ENCODE measurements at regions not wholly inside any gene's neighbourhood (a gene's known extent, or its start where the extent isn't known, plus 50 kb on each side); places are given as distances from the start of the nearest gene placed in this dataset.

GRCh38 chr5:61245936-61246335, 83.7 kb upstream of the SMIM15 start:
- H3K27me3 ChIP-seq, result no peaks in the 10 kb centered on the region
- H3K9me3 ChIP-seq, result peaks cover 0 to 12% of the 10 kb centered on the region in 2 donors
- DNase-seq (ENCODE audit: low spot score), result no peak
- H3K4me1 ChIP-seq, result no peaks in the 10 kb centered on the region
- no peak for TF ChIP-seq CTCF (IDR thresholded peaks at IDR 0.05)
- H3K36me3 ChIP-seq, result no peaks in the 10 kb centered on the region
- H3K4me3 ChIP-seq, result no peak overlapping the region
- H3K27ac ChIP-seq, result no peak overlapping the region

DNA sequence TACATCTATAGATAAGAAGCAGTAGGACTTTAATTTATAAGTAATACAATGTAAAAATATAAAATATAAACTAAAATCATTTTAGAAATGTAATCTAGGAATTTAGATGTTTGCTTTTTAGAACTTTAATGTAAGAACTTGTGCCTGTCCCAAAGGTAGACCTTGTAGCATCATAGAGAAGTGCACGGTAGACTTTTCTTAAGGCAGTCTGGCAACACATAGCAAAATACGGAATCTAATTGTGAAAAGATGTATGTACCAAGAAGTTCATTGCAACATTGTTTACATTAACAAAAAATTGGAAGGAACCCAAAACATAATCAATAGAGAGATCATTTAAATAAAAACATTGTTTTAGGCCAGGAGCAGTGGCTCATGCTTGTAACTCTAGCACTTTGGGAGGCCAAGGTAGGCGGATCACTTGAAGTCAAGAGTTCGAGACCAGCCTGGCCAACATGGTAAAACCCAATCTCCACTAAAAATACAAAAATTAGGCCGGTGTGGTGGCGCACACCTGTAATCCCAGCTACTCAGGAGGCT, 84.6 kb upstream of the SMIM15 start:
- H3K36me3 ChIP-seq, result no peaks in the 10 kb centered on the region

GRCh38 chr5:61251874-61252642, 80.0 kb upstream of the ZSWIM6 start:
- Histone ChIP-seq H3K4me1 (no peaks in the 10 kb centered on the region), H3K36me3 (no peaks in the 10 kb centered on the region), H3K9me3 (peaks cover 0 to 12% of the 10 kb centered on the region in 2 donors), H3K4me3 (no peak overlapping the region), H3K27me3 (no peaks in the 10 kb centered on the region), H3K27ac (no peak overlapping the region)
- DNase-seq (ENCODE audit: low spot score), result no peak
- TF ChIP-seq CTCF (IDR thresholded peaks at IDR 0.05), result no peak

More for the DNA sequence above, 84.6 kb upstream of the SMIM15 start:
- H3K9me3 ChIP-seq, result peaks cover 0 to 12% of the 10 kb centered on the region in 2 donors
- H3K4me1 ChIP-seq, result no peaks in the 10 kb centered on the region
- no peak overlapping the region for H3K4me3 ChIP-seq
- H3K27ac ChIP-seq, result no peak overlapping the region
- no peak for TF ChIP-seq CTCF (IDR thresholded peaks at IDR 0.05)
- no peak for DNase-seq (ENCODE audit: low spot score)
- no peaks in the 10 kb centered on the region for H3K27me3 ChIP-seq

DNA sequence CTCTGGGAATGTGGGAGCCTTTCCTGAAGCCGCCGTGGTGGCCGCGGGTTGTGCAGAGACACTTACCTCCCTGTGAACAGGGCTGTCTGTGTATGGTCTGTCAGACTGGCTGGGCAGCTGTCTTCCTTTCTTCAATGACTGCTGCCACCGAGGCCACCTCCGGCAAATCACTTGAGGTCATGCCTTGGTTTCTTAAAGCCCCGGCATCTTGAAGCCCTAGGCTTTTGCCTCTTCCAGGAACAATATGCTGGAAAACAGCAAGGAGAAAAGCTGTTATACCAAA, 79.5 kb upstream of the ZSWIM6 start:
- DNase-seq (ENCODE audit: low spot score), result no peak
- H3K27ac ChIP-seq, result no peak overlapping the region
- H3K4me1 ChIP-seq, result no peaks in the 10 kb centered on the region
- no peak overlapping the region for H3K4me3 ChIP-seq
- no peaks in the 10 kb centered on the region for H3K27me3 ChIP-seq
- H3K9me3 ChIP-seq, result peaks cover 0 to 12% of the 10 kb centered on the region in 2 donors
- H3K36me3 ChIP-seq, result no peaks in the 10 kb centered on the region
- TF ChIP-seq CTCF (IDR thresholded peaks at IDR 0.05), result no peak

GRCh38 chr5:61253547-61253946, 78.5 kb upstream of the ZSWIM6 start:
- no peaks in the 10 kb centered on the region for H3K4me1 ChIP-seq
- no peak overlapping the region for H3K27ac ChIP-seq
- H3K4me3 ChIP-seq, result no peak overlapping the region
- no peaks in the 10 kb centered on the region for H3K27me3 ChIP-seq
- H3K36me3 ChIP-seq, result no peaks in the 10 kb centered on the region
- TF ChIP-seq CTCF (IDR thresholded peaks at IDR 0.05), result no peak
- H3K9me3 ChIP-seq, result peaks cover 0 to 11% of the 10 kb centered on the region in 2 donors
- DNase-seq (ENCODE audit: low spot score), result no peak

All from right atrium auricular region (tissue), 2 donors.